ENCODE measurements at regions not wholly inside any gene's neighbourhood (a gene's known extent, or its start where the extent isn't known, plus 50 kb on each side); places are given as distances from the start of the nearest gene placed in this dataset.

GRCh38 chr13:64033921-64034320 is 2618.3 kb upstream of the PCDH20 start:
- no peaks in the 10 kb centered on the region for H3K36me3 ChIP-seq
- no peaks in the 10 kb centered on the region for H3K27me3 ChIP-seq (ENCODE audit: low read depth)
- no peak for TF ChIP-seq CTCF (IDR thresholded peaks at IDR 0.05)
- H3K9me3 ChIP-seq, result no peaks in the 10 kb centered on the region
- no peak overlapping the region for H3K4me3 ChIP-seq
- H3K27ac ChIP-seq, result no peak overlapping the region
- no peak for ATAC-seq
- intact Hi-C loops (cut with DNase I), result no loop called here
- no peaks in the 10 kb centered on the region for H3K4me1 ChIP-seq
- no peak for DNase-seq

- H3K27ac ChIP-seq, result no peak overlapping the region
- no peak for TF ChIP-seq CTCF (IDR thresholded peaks at IDR 0.05)
- no peaks in the 10 kb centered on the region for H3K9me3 ChIP-seq
- H3K36me3 ChIP-seq, result no peaks in the 10 kb centered on the region
- ATAC-seq, result peak; percentile 66 to 73
- no peaks in the 10 kb centered on the region for H3K4me1 ChIP-seq
- no peaks in the 10 kb centered on the region for H3K27me3 ChIP-seq (ENCODE audit: low read depth)
- peak; percentile 50 for DNase-seq
- no peak overlapping the region for H3K4me3 ChIP-seq
- intact Hi-C loops (cut with DNase I), result no loop called here
These were observed 2613.9 kb upstream of the PCDH20 start for GRCh38 chr13:64029343-64030093.

- Histone ChIP-seq H3K27ac (no peak overlapping the region), H3K36me3 (no peaks in the 10 kb centered on the region), H3K4me3 (no peak overlapping the region), H3K27me3 (ENCODE audit: low read depth) (no peaks in the 10 kb centered on the region), H3K9me3 (no peaks in the 10 kb centered on the region), H3K4me1 (no peaks in the 10 kb centered on the region)
- intact Hi-C loops (cut with DNase I), result no loop called here
- no peak for DNase-seq
- ATAC-seq, result no peak
- TF ChIP-seq CTCF (IDR thresholded peaks at IDR 0.05), result no peak
These were observed 2612.9 kb upstream of the PCDH20 start for GRCh38 chr13:64028551-64028950.

- H3K27ac ChIP-seq, result no peak overlapping the region
These were observed 2604.5 kb upstream of the PCDH20 start for GRCh38 chr13:64020126-64020525.

GRCh38 chr13:64007339-64007738 is 2591.7 kb upstream of the PCDH20 start:
- DNase-seq, result no peak
- H3K9me3 ChIP-seq, result no peaks in the 10 kb centered on the region
- intact Hi-C loops (cut with DNase I), result no loop called here
- H3K4me1 ChIP-seq, result no peaks in the 10 kb centered on the region
- no peak overlapping the region for H3K27ac ChIP-seq
- no peaks in the 10 kb centered on the region for H3K27me3 ChIP-seq (ENCODE audit: low read depth)
- ATAC-seq, result no peak
- no peaks in the 10 kb centered on the region for H3K36me3 ChIP-seq
- TF ChIP-seq CTCF (IDR thresholded peaks at IDR 0.05), result no peak
- no peak overlapping the region for H3K4me3 ChIP-seq

More at GRCh38 chr13:64020126-64020525, 2604.5 kb upstream of the PCDH20 start:
- Histone ChIP-seq H3K9me3 (no peaks in the 10 kb centered on the region), H3K4me3 (no peak overlapping the region), H3K4me1 (no peaks in the 10 kb centered on the region), H3K36me3 (no peaks in the 10 kb centered on the region), H3K27me3 (ENCODE audit: low read depth) (no peaks in the 10 kb centered on the region)
- intact Hi-C loops (cut with DNase I), result no loop called here
- no peak for TF ChIP-seq CTCF (IDR thresholded peaks at IDR 0.05)
- DNase-seq (no peak), ATAC-seq (no peak)

All from lower lobe of right lung (tissue), 2 donors.